ENCODE measurements at regions not wholly inside any gene's neighbourhood (a gene's known extent, or its start where the extent isn't known, plus 50 kb on each side); places are given as distances from the start of the nearest gene placed in this dataset.

DNA sequence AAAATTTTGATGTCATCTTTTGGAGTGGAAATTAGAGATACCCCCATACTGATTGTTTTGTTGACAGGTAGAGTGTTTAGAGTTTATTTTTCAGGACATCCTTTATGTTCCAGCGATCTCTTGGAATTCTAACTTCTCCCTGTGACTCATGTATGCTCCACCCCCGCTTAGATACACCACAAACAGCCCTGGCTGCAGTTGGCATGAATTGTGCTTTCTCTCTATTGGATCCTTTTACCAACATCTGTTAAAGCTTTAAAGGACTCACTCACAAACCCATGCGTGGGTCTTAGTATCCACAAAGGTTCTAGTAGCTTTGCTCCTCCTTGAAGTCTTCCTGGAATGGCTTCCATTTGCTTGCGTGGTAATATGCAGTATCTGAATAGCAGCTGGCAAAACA is 409.5 kb upstream of the POU3F3 start:
- FAIRE-seq (no peak), ATAC-seq (no peak), DNase-seq (ENCODE audit: low spot score) (no peak)
- Histone ChIP-seq H3K4me2 (ENCODE audit: low read depth, low read length) (no peak overlapping the region), H3K27me3 (ENCODE audit: control insufficient read depth in 1 of 2, insufficient read depth in 2 of 2, low read length in 2 of 2) (no peaks in the 10 kb centered on the region; a peak in 1 of 5 replicates), H3K27ac (ENCODE audit: extremely low read length, insufficient read depth, low read length) (no peak overlapping the region), H3K36me3 (replicated peaks in 1 of 2; ENCODE audit: control insufficient read depth in 1 of 2, insufficient read depth in 2 of 2, low read length in 2 of 2) (no peaks in the 10 kb centered on the region), H2AFZ (ENCODE audit: low read length) (no peak overlapping the region), H3K79me2 (ENCODE audit: insufficient read depth, low read length) (no peaks in the 10 kb centered on the region), H3K9me3 (ENCODE audit: low read length) (no peaks in the 10 kb centered on the region), H3K4me1 (ENCODE audit: insufficient read depth, low read length) (no peaks in the 10 kb centered on the region), H3K9ac (ENCODE audit: insufficient read depth, low read depth, low read length) (no peak overlapping the region), H3K4me3 (replicated peaks in 1 of 3; ENCODE audit: insufficient read depth in 1 of 3, low read depth in 2 of 3, low read length in 3 of 3) (no peak overlapping the region), H4K20me1 (ENCODE audit: insufficient read depth, low read length) (no peaks in the 10 kb centered on the region)
- no peak for TF ChIP-seq SYNCRIP (IDR thresholded peaks at IDR 0.05; ENCODE audit: insufficient read depth, low read depth, low read length)
- WGBS (ENCODE audit: low lambda C conversion rate): 9% methylated on average over 4 of the region's 4 CpGs
- ChIA-PET CTCF (ENCODE audit: low intra/inter-chr PET ratio, low total read pairs) (no interaction called here), POLR2A (no interaction called here)
- intact Hi-C loops (cut with micrococcal nuclease; ENCODE audit: unreplicated experiment) (no loop called here), in situ Hi-C loops (cut with HindIII; ENCODE audit: extremely low pct_ligation_motif_present, low pct_unique_long_range_greater_than_20kb) (no loop called here)
- no TSS peak for BruUV-seq (replicated peaks)

DNA sequence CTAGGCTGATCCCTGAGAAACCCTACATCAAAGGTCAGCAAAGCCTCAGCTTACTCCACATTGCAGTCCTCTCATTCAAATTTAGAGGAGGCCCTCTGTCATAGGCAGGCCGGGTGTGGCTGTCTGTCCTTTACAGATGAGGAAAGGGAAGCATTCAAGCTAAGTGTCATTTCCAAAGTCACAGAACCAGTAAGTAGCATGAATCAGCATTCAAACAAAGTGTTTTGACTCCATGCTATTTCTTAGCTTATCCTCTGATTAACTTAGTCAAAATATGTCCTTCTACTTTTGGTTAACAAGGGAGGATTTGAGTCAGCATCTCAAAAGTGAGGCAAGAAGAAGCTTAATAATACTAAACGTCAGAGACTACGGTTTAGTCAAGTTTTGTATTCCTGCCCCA is 409.0 kb upstream of the POU3F3 start:
- in situ Hi-C loops (cut with HindIII; ENCODE audit: extremely low pct_ligation_motif_present, low pct_unique_long_range_greater_than_20kb): no loop called here
- no peak for FAIRE-seq
- WGBS (ENCODE audit: low lambda C conversion rate): 41% methylated on average over 3 of the region's 3 CpGs
- no peak for TF ChIP-seq U2AF2 (IDR thresholded peaks at IDR 0.05; ENCODE audit: low read depth, low read length)
- TF ChIP-seq HDAC6 (IDR thresholded peaks at IDR 0.05; ENCODE audit: low read depth, low read length): no peak
- TF ChIP-seq, protein P1, sequence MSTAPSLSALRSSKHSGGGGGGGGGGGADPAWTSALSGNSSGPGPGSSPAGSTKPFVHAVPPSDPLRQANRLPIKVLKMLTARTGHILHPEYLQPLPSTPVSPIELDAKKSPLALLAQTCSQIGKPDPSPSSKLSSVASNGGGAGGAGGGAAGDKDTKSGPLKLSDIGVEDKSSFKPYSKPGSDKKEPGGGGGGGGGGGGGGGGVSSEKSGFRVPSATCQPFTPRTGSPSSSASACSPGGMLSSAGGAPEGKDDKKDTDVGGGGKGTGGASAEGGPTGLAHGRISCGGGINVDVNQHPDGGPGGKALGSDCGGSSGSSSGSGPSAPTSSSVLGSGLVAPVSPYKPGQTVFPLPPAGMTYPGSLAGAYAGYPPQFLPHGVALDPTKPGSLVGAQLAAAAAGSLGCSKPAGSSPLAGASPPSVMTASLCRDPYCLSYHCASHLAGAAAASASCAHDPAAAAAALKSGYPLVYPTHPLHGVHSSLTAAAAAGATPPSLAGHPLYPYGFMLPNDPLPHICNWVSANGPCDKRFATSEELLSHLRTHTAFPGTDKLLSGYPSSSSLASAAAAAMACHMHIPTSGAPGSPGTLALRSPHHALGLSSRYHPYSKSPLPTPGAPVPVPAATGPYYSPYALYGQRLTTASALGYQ (CRISPR knock-in tag; IDR thresholded peaks at IDR 0.05): no peak
- no peak for TF ChIP-seq ZNF460 (CRISPR knock-in tag; IDR thresholded peaks at IDR 0.05; ENCODE audit: borderline replicate concordance)
- no peak for TF ChIP-seq ZNF256 (CRISPR knock-in tag; conservative IDR thresholded peaks at IDR 0.05)
- TF ChIP-seq, protein P2, sequence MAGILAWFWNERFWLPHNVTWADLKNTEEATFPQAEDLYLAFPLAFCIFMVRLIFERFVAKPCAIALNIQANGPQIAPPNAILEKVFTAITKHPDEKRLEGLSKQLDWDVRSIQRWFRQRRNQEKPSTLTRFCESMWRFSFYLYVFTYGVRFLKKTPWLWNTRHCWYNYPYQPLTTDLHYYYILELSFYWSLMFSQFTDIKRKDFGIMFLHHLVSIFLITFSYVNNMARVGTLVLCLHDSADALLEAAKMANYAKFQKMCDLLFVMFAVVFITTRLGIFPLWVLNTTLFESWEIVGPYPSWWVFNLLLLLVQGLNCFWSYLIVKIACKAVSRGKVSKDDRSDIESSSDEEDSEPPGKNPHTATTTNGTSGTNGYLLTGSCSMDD (CRISPR knock-in tag; IDR thresholded peaks at IDR 0.05): no peak
- no peak for TF ChIP-seq RORA (CRISPR knock-in tag; IDR thresholded peaks at IDR 0.05)
- TF ChIP-seq SMARCC2 (IDR thresholded peaks at IDR 0.05): no peak
- no peak for TF ChIP-seq RFX1 (IDR thresholded peaks at IDR 0.05)
- TF ChIP-seq, protein P3, sequence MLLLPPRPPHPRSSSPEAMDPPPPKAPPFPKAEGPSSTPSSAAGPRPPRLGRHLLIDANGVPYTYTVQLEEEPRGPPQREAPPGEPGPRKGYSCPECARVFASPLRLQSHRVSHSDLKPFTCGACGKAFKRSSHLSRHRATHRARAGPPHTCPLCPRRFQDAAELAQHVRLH (CRISPR knock-in tag; IDR thresholded peaks at IDR 0.05; ENCODE audit: borderline replicate concordance, low read depth): no peak
- TF ChIP-seq, protein P4, sequence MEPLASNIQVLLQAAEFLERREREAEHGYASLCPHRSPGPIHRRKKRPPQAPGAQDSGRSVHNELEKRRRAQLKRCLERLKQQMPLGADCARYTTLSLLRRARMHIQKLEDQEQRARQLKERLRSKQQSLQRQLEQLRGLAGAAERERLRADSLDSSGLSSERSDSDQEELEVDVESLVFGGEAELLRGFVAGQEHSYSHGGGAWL (CRISPR knock-in tag; IDR thresholded peaks at IDR 0.05): no peak
- TF ChIP-seq, protein P5, sequence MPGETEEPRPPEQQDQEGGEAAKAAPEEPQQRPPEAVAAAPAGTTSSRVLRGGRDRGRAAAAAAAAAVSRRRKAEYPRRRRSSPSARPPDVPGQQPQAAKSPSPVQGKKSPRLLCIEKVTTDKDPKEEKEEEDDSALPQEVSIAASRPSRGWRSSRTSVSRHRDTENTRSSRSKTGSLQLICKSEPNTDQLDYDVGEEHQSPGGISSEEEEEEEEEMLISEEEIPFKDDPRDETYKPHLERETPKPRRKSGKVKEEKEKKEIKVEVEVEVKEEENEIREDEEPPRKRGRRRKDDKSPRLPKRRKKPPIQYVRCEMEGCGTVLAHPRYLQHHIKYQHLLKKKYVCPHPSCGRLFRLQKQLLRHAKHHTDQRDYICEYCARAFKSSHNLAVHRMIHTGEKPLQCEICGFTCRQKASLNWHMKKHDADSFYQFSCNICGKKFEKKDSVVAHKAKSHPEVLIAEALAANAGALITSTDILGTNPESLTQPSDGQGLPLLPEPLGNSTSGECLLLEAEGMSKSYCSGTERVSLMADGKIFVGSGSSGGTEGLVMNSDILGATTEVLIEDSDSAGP (CRISPR knock-in tag; IDR thresholded peaks at IDR 0.05; ENCODE audit: borderline replicate concordance): no peak
- no peak for TF ChIP-seq XRCC5 (optimal IDR thresholded peaks at IDR 0.05; ENCODE audit: low read length)
- TF ChIP-seq ZNF782 (CRISPR knock-in tag; IDR thresholded peaks at IDR 0.05; ENCODE audit: borderline replicate concordance): no peak

More for the DNA sequence above, 409.0 kb upstream of the POU3F3 start:
- Histone ChIP-seq H3K4me2 (ENCODE audit: low read depth, low read length) (no peak overlapping the region), H3K27ac (ENCODE audit: extremely low read length, insufficient read depth, low read length) (no peak overlapping the region), H3K27me3 (ENCODE audit: control insufficient read depth in 1 of 2, insufficient read depth in 2 of 2, low read length in 2 of 2) (no peaks in the 10 kb centered on the region; a peak in 1 of 5 replicates), H3K36me3 (replicated peaks in 1 of 2; ENCODE audit: control insufficient read depth in 1 of 2, insufficient read depth in 2 of 2, low read length in 2 of 2) (no peaks in the 10 kb centered on the region), H3K4me1 (ENCODE audit: insufficient read depth, low read length) (no peaks in the 10 kb centered on the region), H2AFZ (ENCODE audit: low read length) (no peak overlapping the region), H3K9me3 (ENCODE audit: low read length) (no peaks in the 10 kb centered on the region), H3K4me3 (replicated peaks in 1 of 3; ENCODE audit: insufficient read depth in 1 of 3, low read depth in 2 of 3, low read length in 3 of 3) (no peak overlapping the region), H3K9ac (ENCODE audit: insufficient read depth, low read depth, low read length) (no peak overlapping the region), H3K79me2 (ENCODE audit: insufficient read depth, low read length) (no peaks in the 10 kb centered on the region), H4K20me1 (ENCODE audit: insufficient read depth, low read length) (no peaks in the 10 kb centered on the region)
- ATAC-seq (no peak), DNase-seq (ENCODE audit: low spot score) (no peak)
- CTCF ChIA-PET (ENCODE audit: low intra/inter-chr PET ratio, low total read pairs): no interaction called here
- no TSS peak for BruUV-seq (replicated peaks)
- POLR2A ChIA-PET: no interaction called here
- intact Hi-C loops (cut with micrococcal nuclease; ENCODE audit: unreplicated experiment): no loop called here

Data from HepG2 (cell line).